ENCODE measurements at regions not wholly inside any gene's neighbourhood (a gene's known extent, or its start where the extent isn't known, plus 50 kb on each side); places are given as distances from the start of the nearest gene placed in this dataset.

GRCh38 chr7:25770670-25771069 lies 381.3 kb upstream of the NFE2L3 start:
- no peak for TF ChIP-seq CTCF (IDR thresholded peaks at IDR 0.05)
- no peak for TF ChIP-seq POLR2A (IDR thresholded peaks at IDR 0.05)

Data from Peyer's patch (tissue), 4 donors.